Suppressor macrophage (primary cell): ENCODE measurements at regions not wholly inside any gene's neighbourhood (a gene's known extent, or its start where the extent isn't known, plus 50 kb on each side); places are given as distances from the start of the nearest gene placed in this dataset.
A peak's percentile ranks its signal among the peaks of the same experiment; 100 is the strongest.
"Not testable (repeated sequence)": the region's sequence is repeated elsewhere in the genome, so short reads cannot be mapped to it uniquely, and the experiment has no call there.

ENCODE experiments used
- DNase-seq, 4 experiments: peaks; one replicate each; pipeline ENCODE4 v3.0.0-alpha.2; 2020 to 2022

GRCh38 chr2:234189786-234190300 is 139.3 kb downstream of the SPP2 start:
- no peak for DNase-seq

GRCh38 chr2:234189230-234189629 is 138.7 kb downstream of the SPP2 start:
- no peak for DNase-seq

DNA sequence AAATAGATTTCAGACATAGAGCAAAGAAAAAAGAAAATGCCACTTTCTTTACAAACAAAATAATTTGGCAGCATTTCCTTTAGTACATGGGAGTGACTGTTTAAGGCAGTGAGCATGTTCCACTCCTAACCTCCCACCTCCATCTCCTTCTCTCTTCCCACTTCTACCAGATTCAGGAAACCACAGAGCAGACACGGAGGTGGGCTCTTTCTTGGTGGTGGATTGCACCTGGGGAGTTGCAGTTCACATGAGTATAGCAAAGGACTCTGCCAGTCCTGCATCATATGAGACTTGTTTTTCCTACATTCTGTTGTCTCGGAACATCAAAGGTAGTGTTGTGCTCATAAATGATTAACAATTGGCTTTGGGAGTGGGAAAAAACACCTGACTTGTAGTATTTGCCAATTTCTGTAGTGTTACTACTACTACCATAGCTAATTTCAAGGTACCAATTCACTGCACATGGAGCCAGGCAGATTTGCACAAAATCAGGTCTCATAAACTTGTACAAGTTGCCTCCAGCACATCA is 137.2 kb downstream of the SPP2 start:
- DNase-seq, result no peak

DNA sequence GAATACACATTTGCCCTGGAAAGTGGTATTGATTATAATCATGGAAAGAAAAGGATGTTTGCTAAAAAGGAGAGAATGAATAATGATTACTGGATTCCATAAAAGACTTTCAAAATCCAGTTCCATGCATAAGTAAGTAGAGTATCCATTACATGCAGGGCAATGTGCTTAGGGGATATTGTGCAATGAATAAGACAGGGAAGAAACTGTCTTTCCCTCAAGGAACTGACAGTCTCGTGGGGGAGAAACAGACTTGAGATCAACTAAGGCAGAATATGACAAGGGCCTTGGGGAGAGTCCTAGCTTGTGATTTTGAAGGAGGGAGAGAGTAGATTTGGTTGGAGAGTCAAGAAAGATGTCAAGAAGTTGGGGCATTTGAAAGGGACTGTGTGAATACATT is 130.6 kb downstream of the SPP2 start:
- no peak for DNase-seq

GRCh38 chr2:234179031-234179363 is 128.5 kb downstream of the SPP2 start:
- no peak for DNase-seq

- DNase-seq, result no peak
Measured at GRCh38 chr2:234178330-234179030, 128.0 kb downstream of the SPP2 start.

- DNase-seq, result no peak
Measured at GRCh38 chr2:234175649-234176048, 125.1 kb downstream of the SPP2 start.

DNA sequence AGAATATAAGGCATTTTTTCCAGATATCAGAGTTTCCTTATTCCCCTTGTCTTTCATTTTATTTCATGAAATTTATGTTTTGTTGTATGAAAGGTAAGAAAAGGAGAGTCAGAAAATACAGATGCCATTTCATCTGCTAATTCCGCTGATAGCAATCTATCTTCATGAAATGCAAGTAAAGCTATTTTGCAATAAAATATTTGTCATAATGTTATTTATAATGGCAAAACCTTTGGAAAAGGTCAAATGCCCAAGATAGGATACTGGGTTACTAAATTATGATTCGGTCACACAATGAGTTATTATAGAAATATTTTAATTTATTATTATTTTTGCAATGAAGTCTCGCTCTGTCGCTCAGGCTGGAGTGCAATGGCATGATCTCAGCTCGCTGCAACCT is 124.2 kb downstream of the SPP2 start:
- DNase-seq, result no peak

- DNase-seq, result no peak
Measured at GRCh38 chr2:234172532-234172931, 122.0 kb downstream of the SPP2 start.

- no peak for DNase-seq
Measured at GRCh38 chr2:234172066-234172465, 121.6 kb downstream of the SPP2 start.

GRCh38 chr2:234171666-234172065 is 121.2 kb downstream of the SPP2 start:
- DNase-seq, result no peak

DNA sequence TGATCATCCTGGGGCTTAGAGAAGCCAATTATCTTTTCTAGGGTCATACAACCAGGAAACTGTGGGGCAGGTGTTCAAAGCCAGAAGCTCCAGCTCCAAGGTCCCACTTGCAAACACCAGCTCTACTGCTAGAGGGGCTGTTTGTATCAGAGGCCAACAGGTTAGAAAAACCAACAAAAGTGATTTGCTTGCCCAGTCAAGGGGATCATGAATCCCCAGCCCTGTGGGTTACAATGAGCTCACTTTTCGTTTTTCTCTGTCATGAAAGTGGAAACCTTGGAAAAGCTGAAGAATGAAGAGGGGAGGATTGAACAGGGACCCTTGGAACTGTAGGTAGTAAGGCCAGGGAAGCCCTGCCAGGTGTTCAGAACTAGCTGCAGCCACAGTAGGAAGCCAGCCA is 119.2 kb downstream of the SPP2 start:
- DNase-seq, result no peak

DNA sequence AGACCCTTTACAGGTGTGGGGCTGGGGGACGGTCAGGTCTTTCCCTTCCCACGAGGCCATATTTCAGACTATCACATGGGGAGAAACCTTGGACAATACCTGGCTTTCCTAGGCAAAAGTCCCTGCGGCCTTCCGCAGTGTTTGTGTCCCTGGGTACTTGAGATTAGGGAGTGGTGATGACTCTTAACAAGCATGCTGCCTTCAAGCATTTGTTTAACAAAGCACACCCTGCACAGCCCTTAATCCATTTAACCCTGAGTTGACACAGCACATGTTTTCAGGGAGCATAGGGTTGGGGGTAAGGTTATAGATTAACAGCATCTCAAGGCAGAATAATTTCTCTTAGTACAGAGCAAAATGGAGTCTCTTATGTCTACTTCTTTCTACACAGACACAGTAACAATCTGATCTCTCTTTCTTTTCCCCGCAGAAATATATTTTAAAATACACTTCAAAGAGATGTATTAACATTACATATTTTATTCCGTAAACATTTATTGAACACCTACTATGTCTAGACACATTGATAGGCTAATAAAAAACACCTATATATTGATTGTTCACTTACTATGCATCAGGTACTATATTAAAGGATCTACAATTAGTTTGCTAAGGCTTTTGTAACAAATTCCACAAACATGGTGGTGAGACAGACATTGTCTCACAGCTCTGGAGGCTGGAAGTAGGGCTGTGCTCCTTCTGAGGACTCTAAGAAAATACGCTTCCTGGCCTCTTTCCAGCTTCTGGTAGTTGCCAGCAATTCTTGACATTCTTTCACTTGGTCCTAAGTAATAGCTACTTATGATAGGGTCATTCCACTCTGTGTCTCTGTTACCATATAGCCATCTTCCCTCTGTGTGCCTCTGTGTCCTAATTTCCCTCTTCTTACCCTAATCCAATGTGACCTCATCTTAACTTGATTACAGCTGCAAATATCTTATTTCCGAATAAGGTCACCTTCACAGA is 118.4 kb downstream of the SPP2 start:
- not testable (repeated sequence) for DNase-seq

DNA sequence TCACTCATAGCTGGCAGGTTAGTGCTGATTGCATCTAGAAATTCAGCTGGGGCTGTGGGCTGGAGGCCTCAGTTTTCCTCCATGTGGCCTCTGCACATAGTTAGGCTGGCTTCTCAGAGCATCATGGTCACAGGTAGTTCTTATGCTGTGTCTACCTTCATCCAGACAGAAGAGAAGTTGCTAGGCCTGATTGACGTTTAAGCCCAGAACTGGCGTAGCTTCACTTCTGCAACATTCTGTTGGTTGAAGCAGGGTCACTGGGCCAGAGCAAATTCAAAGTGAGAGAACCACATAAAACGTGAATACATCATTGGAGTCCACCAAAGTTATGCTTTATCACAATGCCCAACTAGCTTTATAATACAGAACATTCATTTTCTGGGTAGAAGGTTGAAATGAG is 116.0 kb downstream of the SPP2 start:
- no peak for DNase-seq

DNA sequence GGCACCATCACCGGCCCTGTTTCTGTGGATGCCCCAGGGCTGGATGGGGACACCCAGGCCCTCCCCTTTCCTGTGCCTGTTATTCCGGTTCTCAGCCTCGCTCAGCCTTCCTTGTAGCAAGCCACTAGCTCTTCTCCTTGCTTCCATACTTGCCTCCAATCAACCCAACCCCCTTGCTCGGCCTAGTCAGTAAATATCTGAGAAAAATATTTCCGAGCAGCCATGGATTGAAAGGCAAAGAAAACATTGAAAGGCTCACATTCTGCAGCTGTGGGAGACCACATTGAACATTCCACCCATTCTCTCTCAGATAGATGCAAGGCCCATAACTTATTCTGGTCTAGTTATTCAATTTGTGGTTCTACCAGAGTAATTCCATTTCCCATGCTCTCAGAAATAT is 114.9 kb downstream of the SPP2 start:
- DNase-seq, result no peak

DNA sequence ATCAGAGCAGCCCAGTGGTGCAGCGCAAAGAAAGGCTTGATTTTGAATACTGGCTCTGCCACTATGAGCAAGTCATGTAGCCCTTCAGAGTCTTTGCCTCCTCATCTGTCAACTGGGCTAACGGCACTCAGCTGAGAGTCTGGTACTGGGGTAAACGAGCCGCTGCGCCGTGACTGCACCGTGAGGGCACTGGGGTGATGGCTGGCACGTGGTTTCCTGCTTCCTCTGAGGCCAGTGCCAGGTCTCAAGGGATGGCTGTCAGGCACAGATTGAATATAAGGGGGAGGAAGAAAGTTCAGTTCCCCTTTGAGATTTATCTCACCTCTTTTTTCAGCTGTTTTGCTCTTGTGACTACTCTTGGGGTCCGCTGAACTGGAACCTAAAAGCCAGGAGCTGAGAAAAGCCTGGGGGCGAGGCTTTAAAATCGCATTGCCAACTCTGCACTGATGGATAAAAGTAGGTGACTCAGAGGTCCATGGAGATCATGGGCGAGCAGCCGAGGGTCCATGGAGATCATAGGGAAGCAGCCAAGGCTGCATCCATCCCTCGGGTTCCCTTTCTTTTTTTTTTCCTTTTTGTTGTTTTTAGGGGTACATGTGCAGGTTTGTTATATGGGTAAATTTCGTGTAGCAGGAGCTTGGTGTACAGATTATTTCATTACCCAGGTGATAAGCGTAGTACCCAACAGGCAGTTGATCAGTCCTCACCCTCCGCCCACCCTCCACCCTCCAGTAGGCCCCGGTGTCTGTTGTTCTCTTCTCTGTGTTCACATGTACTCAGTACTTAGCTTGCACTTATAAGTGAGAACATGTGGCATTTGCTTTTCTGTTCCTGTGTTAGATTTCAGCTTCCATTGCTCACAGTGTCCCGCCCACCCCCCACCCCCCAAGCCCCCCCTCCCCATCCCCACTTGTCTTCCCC is 114.3 kb downstream of the SPP2 start:
- DNase-seq, result peak; percentile 1 to 31 (median 15)

GRCh38 chr2:234163510-234164045 is 113.1 kb downstream of the SPP2 start:
- no peak for DNase-seq

DNA sequence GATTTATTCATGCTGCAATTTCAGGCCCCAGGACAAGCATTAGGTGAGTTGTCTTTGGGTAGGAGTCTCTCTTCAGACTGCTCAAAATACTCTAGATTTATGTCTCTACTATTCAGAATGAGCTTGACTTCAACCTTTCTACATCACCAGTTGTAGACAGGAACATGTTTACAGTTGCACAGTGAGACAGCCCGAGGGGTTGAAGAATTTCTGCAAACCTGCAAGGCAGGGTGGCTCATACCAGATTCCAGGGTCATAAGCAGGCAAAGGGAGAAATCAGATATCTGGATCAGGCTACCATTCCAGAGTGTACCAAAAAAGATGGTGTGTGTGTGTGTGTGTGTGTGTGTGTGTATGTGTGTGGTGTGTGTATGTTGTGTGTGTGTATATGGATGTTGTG is 112.4 kb downstream of the SPP2 start:
- no peak for DNase-seq

- DNase-seq, result no peak
Measured at GRCh38 chr2:234161932-234162331, 111.4 kb downstream of the SPP2 start.

DNA sequence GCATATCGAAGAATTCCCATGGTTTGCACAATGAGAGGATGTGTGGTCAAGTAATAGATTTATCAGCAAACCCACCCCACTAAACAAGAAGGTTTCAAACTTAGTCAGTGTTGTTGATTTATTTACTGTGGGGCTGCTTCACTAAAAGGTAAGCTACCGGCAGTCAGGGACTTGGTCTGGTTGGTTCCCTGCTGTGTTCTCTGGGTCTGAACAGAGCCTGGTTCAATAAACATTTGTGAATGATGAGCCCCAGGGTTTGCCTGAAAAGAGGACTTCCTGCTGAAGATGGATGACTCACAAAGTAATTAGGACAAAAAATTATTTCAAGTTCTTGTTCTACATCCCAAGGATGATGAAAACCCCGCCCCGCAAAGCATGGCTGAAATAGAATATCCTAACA is 108.3 kb downstream of the SPP2 start:
- DNase-seq, result no peak

DNA sequence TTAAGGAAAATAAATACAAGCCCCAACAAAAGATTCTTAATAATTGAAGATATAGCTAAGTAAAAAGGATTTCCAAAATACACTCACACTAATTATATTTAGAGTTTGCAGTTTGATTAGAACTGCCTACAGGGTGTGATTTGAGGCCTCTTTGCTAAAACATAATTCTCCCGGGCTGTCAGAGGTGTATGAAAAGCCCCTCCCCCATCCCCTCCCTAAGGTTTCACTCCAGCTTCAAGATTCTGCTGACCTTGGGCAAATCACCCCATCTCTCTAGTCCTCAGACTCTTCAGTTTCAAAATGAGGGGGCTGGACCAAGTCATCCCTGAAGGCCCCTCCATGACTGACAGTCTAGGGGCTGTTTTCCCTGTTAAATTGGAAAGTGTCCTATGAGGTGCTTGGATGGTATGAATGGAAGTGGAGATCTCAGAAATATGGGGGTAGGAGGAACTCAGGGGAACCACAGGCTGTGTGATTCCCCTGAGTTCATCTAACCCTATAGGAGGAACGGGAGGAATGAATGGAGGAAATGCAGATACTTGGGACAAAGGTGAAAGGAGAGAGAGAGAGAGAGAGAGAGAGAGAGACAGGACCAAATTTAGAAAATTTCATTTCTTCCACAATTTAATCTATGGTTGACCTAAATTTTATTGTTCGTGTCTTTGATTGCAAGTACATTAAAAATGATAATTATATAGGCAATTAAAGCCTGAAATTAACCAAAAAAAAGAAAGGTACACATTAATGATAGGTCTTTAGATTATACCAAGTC is 107.5 kb downstream of the SPP2 start:
- no peak for DNase-seq
